H1 (cell line): ENCODE measurements at regions not wholly inside any gene's neighbourhood (a gene's known extent, or its start where the extent isn't known, plus 50 kb on each side); places are given as distances from the start of the nearest gene placed in this dataset.

Experiments
- BACH1 ChIP-seq: IDR thresholded peaks from 2 replicates; pipeline ENCODE4 v1.6.1; 2012; ENCODE audit warnings: low read length, improper control_type of control experiment
- CEBPB ChIP-seq: IDR thresholded peaks from 2 replicates; pipeline ENCODE4 v1.6.1; 2012; ENCODE audit warnings: low read depth, low read length
- EP300 ChIP-seq, 2 experiments: IDR thresholded peaks; 1 replicate in 1 of 2; 2 replicates in 1 of 2; pipeline ENCODE4 v1.6.1; 2011 to 2012; ENCODE audit warnings: low read depth in 2 of 2, low read length in 2 of 2, mild to moderate bottlenecking in 2 of 2, borderline replicate concordance in 1 of 2, inconsistent platforms in 1 of 2, moderate library complexity in 1 of 2
- EZH2 ChIP-seq: fragments of 200-600 bp; sonication (generic); IDR thresholded peaks from 2 replicates; pipeline ENCODE4 v1.7.1; 2012; ENCODE audit warnings: low read depth, mild to moderate bottlenecking, moderate library complexity, low read length, inconsistent platforms; ENCODE audit not compliant: severe bottlenecking
- JUND ChIP-seq: IDR thresholded peaks from 2 replicates; pipeline ENCODE4 v1.6.1; 2011; ENCODE audit warnings: mild to moderate bottlenecking, improper control_type of control experiment, low read length
- KDM5A ChIP-seq: fragments of 200-600 bp; IDR thresholded peaks from 2 replicates; pipeline ENCODE4 v1.7.1; 2012; ENCODE audit warnings: mild to moderate bottlenecking, low read length, inconsistent platforms, mixed read lengths
- NRF1 ChIP-seq: IDR thresholded peaks from 2 replicates; pipeline ENCODE4 v1.6.1; 2011; ENCODE audit warnings: mild to moderate bottlenecking, low read depth, low read length, improper control_type of control experiment
- POLR2A ChIP-seq, 2 experiments: IDR thresholded peaks; 1 replicate in 1 of 2; 2 replicates in 1 of 2; pipeline ENCODE4 v1.6.1; 2011; ENCODE audit warnings: low read depth in 2 of 2, low read length in 2 of 2, mild to moderate bottlenecking in 2 of 2; ENCODE audit errors: control extremely low read depth in 1 of 2
- POLR2AphosphoS5 ChIP-seq: IDR thresholded peaks from 2 replicates; pipeline ENCODE4 v1.6.1; 2011; ENCODE audit warnings: low read depth, low read length
- SP1 ChIP-seq: IDR thresholded peaks from 2 replicates; pipeline ENCODE4 v1.6.1; 2011; ENCODE audit warnings: low read depth, low read length
- TF ChIP-seq, protein P1 (sequence below), 3 experiments: IDR thresholded peaks; 1 replicate in 2 of 3; 2 replicates in 1 of 3; pipeline versions ENCODE4 v1.5.1 to v1.6.1; 2011; ENCODE audit warnings: low read length in 3 of 3, mild to moderate bottlenecking in 3 of 3, inconsistent platforms in 2 of 3, low read depth in 1 of 3, moderate library complexity in 1 of 3; ENCODE audit not compliant: insufficient read depth in 1 of 3; ENCODE audit errors: control extremely low read depth in 1 of 3
- TF ChIP-seq, protein P2 (sequence below): IDR thresholded peaks from 2 replicates; pipeline ENCODE4 v1.6.1; 2011; ENCODE audit warnings: low read length, improper control_type of control experiment

- TF ChIP-seq, protein P1, sequence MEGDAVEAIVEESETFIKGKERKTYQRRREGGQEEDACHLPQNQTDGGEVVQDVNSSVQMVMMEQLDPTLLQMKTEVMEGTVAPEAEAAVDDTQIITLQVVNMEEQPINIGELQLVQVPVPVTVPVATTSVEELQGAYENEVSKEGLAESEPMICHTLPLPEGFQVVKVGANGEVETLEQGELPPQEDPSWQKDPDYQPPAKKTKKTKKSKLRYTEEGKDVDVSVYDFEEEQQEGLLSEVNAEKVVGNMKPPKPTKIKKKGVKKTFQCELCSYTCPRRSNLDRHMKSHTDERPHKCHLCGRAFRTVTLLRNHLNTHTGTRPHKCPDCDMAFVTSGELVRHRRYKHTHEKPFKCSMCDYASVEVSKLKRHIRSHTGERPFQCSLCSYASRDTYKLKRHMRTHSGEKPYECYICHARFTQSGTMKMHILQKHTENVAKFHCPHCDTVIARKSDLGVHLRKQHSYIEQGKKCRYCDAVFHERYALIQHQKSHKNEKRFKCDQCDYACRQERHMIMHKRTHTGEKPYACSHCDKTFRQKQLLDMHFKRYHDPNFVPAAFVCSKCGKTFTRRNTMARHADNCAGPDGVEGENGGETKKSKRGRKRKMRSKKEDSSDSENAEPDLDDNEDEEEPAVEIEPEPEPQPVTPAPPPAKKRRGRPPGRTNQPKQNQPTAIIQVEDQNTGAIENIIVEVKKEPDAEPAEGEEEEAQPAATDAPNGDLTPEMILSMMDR (IDR thresholded peaks at IDR 0.05; ENCODE audit: control extremely low read depth in 1 of 3, insufficient read depth in 1 of 3, low read depth in 1 of 3, low read length in 3 of 3), result no peak
- TF ChIP-seq EZH2 (no peak), CEBPB (no peak), POLR2AphosphoS5 (no peak), NRF1 (no peak), SP1 (no peak), POLR2A (IDR thresholded peaks at IDR 0.05; ENCODE audit: control extremely low read depth in 1 of 2, low read depth in 2 of 2, low read length in 2 of 2) (no peak), BACH1 (no peak), KDM5A (no peak), JUND (no peak), EP300 (IDR thresholded peaks at IDR 0.05; ENCODE audit: borderline replicate concordance in 1 of 2, low read depth in 2 of 2, low read length in 2 of 2) (no peak)
- TF ChIP-seq, protein P2, sequence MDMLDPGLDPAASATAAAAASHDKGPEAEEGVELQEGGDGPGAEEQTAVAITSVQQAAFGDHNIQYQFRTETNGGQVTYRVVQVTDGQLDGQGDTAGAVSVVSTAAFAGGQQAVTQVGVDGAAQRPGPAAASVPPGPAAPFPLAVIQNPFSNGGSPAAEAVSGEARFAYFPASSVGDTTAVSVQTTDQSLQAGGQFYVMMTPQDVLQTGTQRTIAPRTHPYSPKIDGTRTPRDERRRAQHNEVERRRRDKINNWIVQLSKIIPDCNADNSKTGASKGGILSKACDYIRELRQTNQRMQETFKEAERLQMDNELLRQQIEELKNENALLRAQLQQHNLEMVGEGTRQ, result no peak
Observed at GRCh38 chr2:5316001-5316490, 376.1 kb upstream of the SOX11 start.
